ENCODE measurements at regions not wholly inside any gene's neighbourhood (a gene's known extent, or its start where the extent isn't known, plus 50 kb on each side); places are given as distances from the start of the nearest gene placed in this dataset.
A peak's percentile ranks its signal among the peaks of the same experiment; 100 is the strongest.

DNA sequence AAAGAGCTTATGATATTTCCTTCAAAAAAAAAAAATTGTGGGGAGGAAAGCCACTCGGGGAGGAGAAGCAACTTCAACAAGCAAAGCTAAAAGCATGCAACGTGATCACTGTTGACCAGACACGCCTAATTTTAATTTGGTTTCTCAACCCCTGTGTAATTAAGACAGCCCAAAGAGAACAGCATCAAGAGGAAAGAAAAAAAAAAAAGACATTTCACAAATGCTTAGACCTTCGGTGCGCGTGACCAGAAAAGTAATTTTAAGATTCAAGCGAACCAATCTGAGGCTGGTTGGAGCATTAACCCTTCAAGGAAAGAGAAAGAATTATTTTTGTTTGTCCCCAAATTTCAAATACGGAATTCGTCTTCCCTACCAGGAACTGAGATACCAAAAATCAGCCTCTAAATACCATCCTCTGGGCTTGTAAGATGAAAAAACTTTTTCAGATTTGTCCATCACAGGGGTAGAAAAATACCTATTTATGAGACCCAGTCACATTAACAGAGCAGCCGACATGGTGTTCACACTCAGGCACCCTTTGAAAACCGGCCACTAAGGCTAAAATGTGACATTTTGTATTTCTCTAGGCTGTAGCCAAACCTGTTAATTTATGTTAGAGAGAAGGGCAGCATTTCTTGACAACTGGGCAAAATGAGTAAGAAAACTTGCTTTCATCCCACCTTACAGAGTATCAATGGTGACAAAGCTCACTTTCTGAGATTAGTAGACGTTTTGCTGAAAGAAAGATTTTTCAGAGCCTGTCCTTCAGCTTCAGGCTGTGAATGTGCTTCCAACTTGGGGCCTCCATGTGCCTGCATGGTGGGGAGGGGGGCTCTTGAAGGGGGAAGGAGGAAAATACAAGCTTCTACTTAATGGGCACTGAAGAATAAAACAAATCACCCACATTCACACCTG is 179.9 kb upstream of the KLF14 start:
- ChIA-PET POLR2A (interaction anchor here (0.9 to 14.3 kb wide), 10 partner anchors 9 to 81 kb away, joined by 3 to 227 read pairs (median 4); no protein-coding TSS in a partner anchor), CTCF (interaction anchor here (1.2 kb wide), 2 partner anchors 17 to 94 kb away, joined by 4 to 7 read pairs; no protein-coding TSS in a partner anchor), RAD21 (ENCODE audit: low non-redundant PET in 1 of 2, low total read pairs in 2 of 2, uncharacterized antibody in 2 of 2, unreplicated experiment in 2 of 2) (interaction anchor here in 1 of 2 experiments (0.9 kb wide), 1 partner anchor 14 kb away, joined by 4 read pairs; no protein-coding TSS in a partner anchor)
- H3K27ac ChIP-seq (ENCODE audit: low read depth, low read length) = peak overlapping the region; percentile 99
- no peaks in the 10 kb centered on the region for H3K9me2 ChIP-seq (ENCODE audit: insufficient read depth)
- no peak overlapping the region for H2AFZ ChIP-seq (ENCODE audit: low read depth, low read length, poor library complexity, severe bottlenecking)
- TSS peak; percentile 71 for BruUV-seq (replicated peaks)
- TF ChIP-seq POLR2AphosphoS5 (IDR thresholded peaks at IDR 0.05; ENCODE audit: low read depth, low read length) (peak; percentile 67; the same call in 1 of the 2 replicates), EZH2phosphoT487 (IDR thresholded peaks at IDR 0.05; ENCODE audit: borderline replicate concordance) (no peak)
- TF ChIP-seq, protein P1, sequence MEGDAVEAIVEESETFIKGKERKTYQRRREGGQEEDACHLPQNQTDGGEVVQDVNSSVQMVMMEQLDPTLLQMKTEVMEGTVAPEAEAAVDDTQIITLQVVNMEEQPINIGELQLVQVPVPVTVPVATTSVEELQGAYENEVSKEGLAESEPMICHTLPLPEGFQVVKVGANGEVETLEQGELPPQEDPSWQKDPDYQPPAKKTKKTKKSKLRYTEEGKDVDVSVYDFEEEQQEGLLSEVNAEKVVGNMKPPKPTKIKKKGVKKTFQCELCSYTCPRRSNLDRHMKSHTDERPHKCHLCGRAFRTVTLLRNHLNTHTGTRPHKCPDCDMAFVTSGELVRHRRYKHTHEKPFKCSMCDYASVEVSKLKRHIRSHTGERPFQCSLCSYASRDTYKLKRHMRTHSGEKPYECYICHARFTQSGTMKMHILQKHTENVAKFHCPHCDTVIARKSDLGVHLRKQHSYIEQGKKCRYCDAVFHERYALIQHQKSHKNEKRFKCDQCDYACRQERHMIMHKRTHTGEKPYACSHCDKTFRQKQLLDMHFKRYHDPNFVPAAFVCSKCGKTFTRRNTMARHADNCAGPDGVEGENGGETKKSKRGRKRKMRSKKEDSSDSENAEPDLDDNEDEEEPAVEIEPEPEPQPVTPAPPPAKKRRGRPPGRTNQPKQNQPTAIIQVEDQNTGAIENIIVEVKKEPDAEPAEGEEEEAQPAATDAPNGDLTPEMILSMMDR (IDR thresholded peaks at IDR 0.05 in 2 of 3, conservative IDR thresholded peaks at IDR 0.05 in 1 of 3; ENCODE audit: borderline replicate concordance in 1 of 3, insufficient read depth in 1 of 3, low read depth in 2 of 3, low read length in 2 of 3) = no peak
- H3K36me3 ChIP-seq (ENCODE audit: control insufficient read depth in 1 of 2, insufficient read depth in 2 of 2, low read length in 2 of 2) = peaks cover 0 to 41% of the 10 kb centered on the region in 2 experiments; a peak in 1 of 4 replicates
- H3K4me2 ChIP-seq (ENCODE audit: low read length) = peak overlapping the region; percentile 71
- no peak for DNase-seq (ENCODE audit: low read depth, low spot score)
- intact Hi-C loops (cut with micrococcal nuclease) = loop anchor here (2.0 kb wide), 1 partner anchor 47 kb away; no protein-coding TSS in a partner anchor
- peaks cover 94 to 100% of the 10 kb centered on the region in 2 experiments for H3K4me1 ChIP-seq (ENCODE audit: control insufficient read depth in 1 of 2, insufficient read depth in 2 of 2, low read length in 2 of 2)
- peaks cover 100% of the 10 kb centered on the region for H3K79me2 ChIP-seq (ENCODE audit: insufficient read depth, low read length)
- H3K9ac ChIP-seq (ENCODE audit: low read length) = peak overlapping the region; percentile 80
- no peaks in the 10 kb centered on the region for H4K20me1 ChIP-seq (ENCODE audit: insufficient read depth)
- H3K27me3 ChIP-seq (ENCODE audit: insufficient read depth, low read length) = no peaks in the 10 kb centered on the region
- no peaks in the 10 kb centered on the region for H3K9me3 ChIP-seq (ENCODE audit: control insufficient read depth in 1 of 2, insufficient read depth in 1 of 2, low read depth in 1 of 2, low read length in 2 of 2)
- H3K4me3 ChIP-seq (replicated peaks in 1 of 2; ENCODE audit: low read depth in 1 of 2, low read length in 2 of 2) = peak overlapping the region; percentile 40 to 41
- ATAC-seq = no peak
